ENCODE measurements at regions not wholly inside any gene's neighbourhood (a gene's known extent, or its start where the extent isn't known, plus 50 kb on each side); places are given as distances from the start of the nearest gene placed in this dataset.

DNA sequence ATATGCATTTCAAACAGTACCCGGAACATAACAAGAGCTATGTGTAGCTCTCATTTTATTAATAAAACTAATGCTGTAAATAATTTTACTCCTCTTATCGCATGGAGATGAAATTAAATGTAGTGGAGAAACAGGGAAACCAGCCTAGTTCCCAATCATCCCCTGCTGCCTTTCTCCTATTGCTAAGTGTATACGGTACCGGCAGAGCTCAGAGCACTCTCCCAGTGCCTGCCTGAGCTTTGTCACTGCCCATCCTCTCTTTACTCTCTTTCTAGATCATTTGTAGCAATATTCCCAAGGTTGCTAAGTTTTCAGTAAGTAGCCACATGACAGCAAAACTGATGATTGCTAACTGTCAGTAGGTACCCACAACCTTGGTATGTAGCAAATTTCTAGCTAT is 85.5 kb upstream of the ZSWIM2 start:
- Histone ChIP-seq H3K36me3 (ENCODE audit: control insufficient read depth, insufficient read depth, low read length) (no peaks in the 10 kb centered on the region), H3K4me1 (ENCODE audit: control insufficient read depth, insufficient read depth, low read length) (no peaks in the 10 kb centered on the region), H3K79me1 (ENCODE audit: low read depth in 1 of 2, low read length in 2 of 2) (no peaks in the 10 kb centered on the region), H2BK120ac (ENCODE audit: low read depth, low read length) (no peak overlapping the region), H4K91ac (ENCODE audit: insufficient read depth, low read depth, low read length) (no peak overlapping the region), H3K18ac (ENCODE audit: low read depth, low read length) (no peak overlapping the region), H3K9ac (ENCODE audit: low read depth, low read length) (no peak overlapping the region), H3K23ac (ENCODE audit: low read depth, low read length) (no peak overlapping the region), H4K5ac (ENCODE audit: low read depth, low read length) (no peak overlapping the region), H3K9me1 (ENCODE audit: insufficient read depth, low read length) (no peaks in the 10 kb centered on the region), H3K27ac (ENCODE audit: insufficient read depth, low read length) (no peak overlapping the region), H3K56ac (ENCODE audit: extremely low read depth, insufficient read depth, low read length) (no peak overlapping the region), H3K14ac (replicated peaks; ENCODE audit: low read depth, low read length) (no peak overlapping the region), H2BK20ac (ENCODE audit: low read depth, low read length) (no peak overlapping the region), H2AK5ac (ENCODE audit: low read depth, low read length) (no peak overlapping the region), H2BK5ac (ENCODE audit: low read depth, low read length, poor library complexity, severe bottlenecking) (no peak overlapping the region), H3K4me3 (ENCODE audit: insufficient read depth, low read depth, low read length) (no peak overlapping the region), H4K20me1 (ENCODE audit: insufficient read depth, low read length) (no peaks in the 10 kb centered on the region), H2BK15ac (ENCODE audit: low read depth, low read length) (no peak overlapping the region), H3K4ac (ENCODE audit: low read depth, low read length) (no peak overlapping the region), H2AK9ac (replicated peaks; ENCODE audit: low read depth, low read length, poor library complexity) (no peak overlapping the region), H3K4me2 (ENCODE audit: low read depth, low read length) (no peak overlapping the region), H3K27me3 (ENCODE audit: control insufficient read depth, insufficient read depth, low read length) (no peaks in the 10 kb centered on the region), H2AFZ (replicated peaks; ENCODE audit: low read length, poor library complexity) (no peak overlapping the region), H3K9me3 (ENCODE audit: control insufficient read depth, insufficient read depth, low read length) (no peaks in the 10 kb centered on the region), H4K8ac (ENCODE audit: low read depth in 2 of 2, low read length in 2 of 2) (no peak overlapping the region)
- ChIA-PET POLR2A (ENCODE audit: unreplicated experiment) (no interaction called here), CTCF (no interaction called here)
- TF ChIP-seq, protein P1, sequence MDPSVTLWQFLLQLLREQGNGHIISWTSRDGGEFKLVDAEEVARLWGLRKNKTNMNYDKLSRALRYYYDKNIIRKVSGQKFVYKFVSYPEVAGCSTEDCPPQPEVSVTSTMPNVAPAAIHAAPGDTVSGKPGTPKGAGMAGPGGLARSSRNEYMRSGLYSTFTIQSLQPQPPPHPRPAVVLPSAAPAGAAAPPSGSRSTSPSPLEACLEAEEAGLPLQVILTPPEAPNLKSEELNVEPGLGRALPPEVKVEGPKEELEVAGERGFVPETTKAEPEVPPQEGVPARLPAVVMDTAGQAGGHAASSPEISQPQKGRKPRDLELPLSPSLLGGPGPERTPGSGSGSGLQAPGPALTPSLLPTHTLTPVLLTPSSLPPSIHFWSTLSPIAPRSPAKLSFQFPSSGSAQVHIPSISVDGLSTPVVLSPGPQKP (IDR thresholded peaks at IDR 0.05; ENCODE audit: borderline replicate concordance, low read depth, low read length) = no peak
- ATAC-seq (ENCODE audit: low read depth) = no peak
- dilution Hi-C loops (cut with HindIII; ENCODE audit: low sequenced_read_pairs, unreplicated experiment) = no loop called here
- in situ Hi-C loops (cut with MboI; ENCODE audit: low sequenced_read_pairs) = no loop called here
- intact Hi-C loops (cut with micrococcal nuclease) = no loop called here
- WGBS, 2 experiments (ENCODE audit: extremely low coverage in 2 of 2, insufficient read length in 1 of 2) = 55% methylated on average over 2 of the region's 4 CpGs; no CpG with 5 or more reads in 1 of the 2 experiments
- BruUV-seq (replicated peaks) = no TSS peak
- no peak for DNase-seq
